HG03565 (cell line): ENCODE measurements at regions not wholly inside any gene's neighbourhood (a gene's known extent, or its start where the extent isn't known, plus 50 kb on each side); places are given as distances from the start of the nearest gene placed in this dataset.

Experiments used
- ATAC-seq: cut with Tn5 transposase; IDR thresholded peaks from one replicate; pipeline ENCODE4 v1.9.1; 2021; ENCODE audit warnings: mild to moderate bottlenecking, moderate library complexity; ENCODE audit not compliant: unreplicated experiment

DNA sequence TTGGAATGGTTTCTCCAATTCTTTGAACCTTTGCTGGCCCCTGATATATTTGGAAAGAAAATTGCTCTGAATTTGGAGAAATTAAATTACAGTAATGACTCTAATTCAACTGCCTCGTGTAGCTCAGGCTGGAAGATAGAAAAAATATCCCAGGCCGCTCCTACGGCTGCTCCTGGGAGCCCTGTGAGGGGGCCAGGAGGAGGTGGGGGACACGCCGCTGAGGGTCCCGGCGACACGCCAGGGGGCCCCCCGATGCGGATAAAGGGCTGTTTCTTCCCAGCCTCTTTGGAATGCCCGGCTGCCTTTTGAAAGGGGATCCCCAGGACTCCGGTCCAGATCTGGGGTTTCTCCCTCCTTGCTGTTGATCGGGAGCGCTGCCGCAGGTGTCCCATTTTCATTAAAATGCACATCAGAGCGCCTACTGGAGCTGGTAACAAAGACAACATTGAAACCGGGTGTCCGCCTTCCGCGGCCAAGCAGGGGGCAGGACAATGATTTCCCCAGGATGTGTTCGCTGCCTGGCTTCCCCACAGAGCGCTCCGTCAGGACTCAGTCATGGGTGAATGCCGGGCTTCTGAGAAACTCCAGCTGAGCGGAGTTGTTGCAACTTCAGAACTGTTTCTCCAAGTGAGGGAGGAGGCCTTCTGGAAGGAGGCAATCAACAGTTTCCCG lies 200.1 kb upstream of the KBTBD8 start:
- no peak for ATAC-seq

GRCh38 chr3:66800941-66801545 lies 197.1 kb upstream of the KBTBD8 start:
- no peak for ATAC-seq

DNA sequence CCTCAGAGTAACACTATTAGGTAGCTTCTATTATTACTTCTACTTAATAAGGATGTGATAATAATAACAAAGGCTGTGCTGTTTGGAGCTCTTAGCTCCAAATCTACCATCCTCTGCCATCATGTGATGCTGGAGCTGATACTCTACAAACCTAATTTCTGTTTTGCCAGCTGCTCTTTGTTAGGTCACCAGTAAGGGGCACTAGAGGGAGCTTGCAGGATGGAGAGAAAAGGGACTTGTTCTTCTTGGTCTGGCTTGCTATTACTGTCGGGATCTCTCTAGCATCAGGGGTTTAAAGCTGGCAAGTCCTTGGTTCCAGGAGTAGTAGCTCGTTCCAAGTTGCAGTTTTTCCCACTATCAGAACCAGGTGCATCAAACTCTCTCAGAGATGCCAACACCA lies 194.9 kb upstream of the KBTBD8 start:
- no peak for ATAC-seq

DNA sequence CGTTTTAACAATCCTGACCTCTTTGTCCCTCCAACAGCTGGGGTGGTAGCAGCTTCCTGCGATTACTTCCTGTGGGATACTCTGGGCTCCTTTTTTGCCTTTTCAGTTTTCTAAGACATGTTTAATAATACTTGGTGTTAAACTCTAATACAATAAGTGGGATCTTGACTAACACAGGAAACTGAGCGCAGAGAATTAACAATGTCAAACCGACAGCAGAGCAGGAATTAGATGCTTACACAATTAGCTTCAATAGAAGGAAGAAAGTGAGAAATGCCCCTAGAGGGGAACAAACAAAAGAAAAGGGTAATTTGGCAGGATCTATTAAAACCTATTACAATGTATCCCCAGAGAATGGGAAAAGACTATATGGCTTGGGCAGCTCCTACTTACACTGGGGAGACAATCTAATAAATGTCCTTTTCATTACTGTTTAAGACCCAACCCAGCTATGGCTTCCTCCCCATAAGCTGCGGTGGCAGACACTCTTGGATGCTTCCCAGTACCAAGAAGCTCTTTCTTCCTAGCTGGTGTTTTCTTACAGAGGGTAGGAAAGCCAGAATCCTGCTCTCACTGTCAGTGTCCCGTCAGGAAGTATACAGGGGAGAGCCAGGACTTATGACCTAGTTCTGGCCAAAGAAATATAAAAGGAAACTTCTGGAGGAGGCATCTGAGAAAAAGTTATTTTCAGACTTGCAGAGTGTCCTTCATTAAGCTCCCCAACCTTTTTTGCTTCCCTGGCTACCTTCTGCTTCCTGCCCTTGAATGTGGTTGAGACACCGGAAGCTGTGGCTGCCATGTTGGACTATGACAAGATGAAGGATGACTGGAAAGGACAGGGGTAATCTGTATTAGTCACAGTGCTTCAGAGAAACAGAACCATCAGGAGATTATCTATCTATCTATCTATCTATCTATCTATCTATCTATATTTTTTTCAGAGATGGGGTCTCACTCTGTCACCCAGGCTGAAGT lies 194.1 kb upstream of the KBTBD8 start:
- ATAC-seq = no peak

DNA sequence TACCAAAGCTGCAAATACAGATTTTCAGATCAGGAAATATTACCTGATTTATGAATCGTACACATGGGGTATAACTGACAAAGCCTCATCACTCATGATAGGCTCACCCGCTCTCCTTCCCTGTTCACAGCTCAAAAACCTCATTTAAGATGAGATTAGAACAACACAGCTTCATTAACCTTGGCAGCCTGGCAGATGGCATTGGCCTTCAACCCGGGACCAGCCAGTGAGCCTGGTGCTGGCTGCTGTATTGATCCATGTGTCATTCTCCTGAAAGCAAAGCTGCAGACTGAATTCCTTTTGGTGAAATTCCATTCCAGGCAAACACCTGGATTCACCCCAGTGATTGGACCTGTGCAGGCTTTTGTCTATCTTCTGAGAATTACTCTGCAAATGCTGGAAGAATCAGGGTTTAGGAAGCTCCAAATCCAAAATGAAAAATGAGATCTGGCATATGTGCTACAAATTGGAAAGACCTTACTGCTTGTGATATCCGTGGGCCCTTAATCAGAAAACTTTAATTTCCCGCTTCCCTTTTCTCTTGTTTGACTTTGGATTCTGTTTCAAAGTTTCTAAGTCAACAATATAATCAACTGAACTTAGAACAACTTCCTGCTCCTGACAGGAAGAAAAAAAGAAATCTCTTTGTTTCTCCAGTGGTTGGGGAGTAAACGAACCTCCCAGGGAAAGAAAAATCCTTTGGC lies 189.1 kb upstream of the KBTBD8 start:
- ATAC-seq = no peak

DNA sequence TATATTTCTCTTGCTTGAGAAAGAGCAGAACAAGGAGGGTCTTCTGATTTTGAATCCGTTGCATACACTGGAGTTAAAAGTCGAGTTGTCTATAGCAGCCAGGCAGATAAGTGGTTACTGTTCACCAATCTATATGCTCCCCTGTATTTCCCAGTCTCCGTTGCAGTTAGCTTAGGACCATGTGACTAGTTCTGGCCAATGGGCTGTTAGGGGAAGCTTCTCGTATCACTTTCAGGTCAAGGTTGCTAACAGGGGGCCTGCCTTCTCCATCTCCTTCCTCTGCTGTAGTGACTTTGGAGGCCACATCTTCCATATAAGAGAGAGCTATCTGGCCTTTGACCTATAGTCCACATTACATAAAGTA lies 188.5 kb upstream of the KBTBD8 start:
- ATAC-seq = no peak

DNA sequence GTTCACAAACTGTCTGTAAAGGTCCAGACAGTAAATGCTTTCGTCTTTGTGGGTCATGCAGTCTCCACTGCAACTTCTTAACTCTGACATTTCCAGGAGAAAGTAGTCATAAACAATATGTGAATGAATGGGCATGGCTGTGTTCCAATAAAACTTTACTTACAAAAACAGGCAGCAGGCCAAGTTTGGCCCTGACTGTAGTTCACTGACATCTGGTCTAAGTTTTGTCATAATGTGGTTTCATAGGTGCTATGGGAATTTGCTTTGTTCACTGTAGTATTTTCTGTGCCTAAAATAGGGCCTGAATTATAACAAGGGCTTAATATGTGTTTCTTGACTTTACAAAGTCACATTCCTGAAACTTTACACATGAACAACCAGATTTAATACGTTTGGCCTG lies 186.0 kb upstream of the KBTBD8 start:
- no peak for ATAC-seq

DNA sequence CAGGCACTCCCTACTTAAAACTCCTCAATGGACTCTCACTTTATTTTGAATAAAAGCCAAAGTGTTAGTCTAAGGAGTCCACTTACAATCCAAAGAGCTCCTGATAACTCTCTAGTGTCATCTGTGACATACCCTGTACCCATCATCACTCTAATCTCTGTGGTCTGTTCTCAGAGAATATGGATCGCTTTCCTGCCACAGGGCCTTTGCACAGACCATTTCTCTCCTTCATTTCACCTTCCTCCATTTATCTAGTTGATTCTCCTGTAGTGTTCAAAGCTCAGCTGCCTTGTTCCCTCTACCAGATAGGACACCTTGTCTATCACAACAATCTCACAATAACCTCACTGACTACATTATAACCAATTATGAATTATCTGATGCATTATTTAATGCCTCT lies 185.4 kb upstream of the KBTBD8 start:
- ATAC-seq = no peak

GRCh38 chr3:66816090-66816761 lies 181.9 kb upstream of the KBTBD8 start:
- ATAC-seq = peak; percentile 80

DNA sequence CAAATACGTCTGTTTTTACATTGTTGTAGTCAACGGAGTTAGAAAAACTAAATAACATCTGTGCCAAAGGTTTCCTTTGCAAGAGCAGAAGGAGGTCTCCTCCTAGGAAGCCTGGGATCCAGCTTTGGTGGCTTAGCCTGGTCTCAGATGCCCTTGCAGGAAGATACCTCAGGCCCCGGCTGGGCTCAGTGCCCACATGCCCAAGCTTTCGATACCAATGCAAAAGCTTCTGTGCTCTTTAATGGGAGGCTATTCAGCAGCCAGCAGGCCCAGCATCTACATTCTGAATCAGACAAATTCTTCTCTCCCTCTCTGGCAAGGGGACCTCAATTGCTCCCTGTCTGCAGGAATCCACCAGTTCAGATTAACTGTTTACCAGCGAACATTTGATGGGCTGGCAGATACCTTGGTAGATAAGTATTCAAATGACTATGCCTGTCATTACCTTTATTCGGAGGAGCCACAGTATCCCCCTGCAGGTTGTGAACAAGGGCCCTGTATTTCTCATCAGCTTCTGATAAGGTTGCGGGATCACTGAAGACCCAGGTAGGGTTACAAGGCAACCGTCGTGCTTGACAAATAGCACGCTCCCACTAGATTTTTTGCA lies 180.1 kb upstream of the KBTBD8 start:
- ATAC-seq = no peak

- ATAC-seq = no peak
These were observed 178.1 kb upstream of the KBTBD8 start for GRCh38 chr3:66819993-66820501.

GRCh38 chr3:66822186-66823008 lies 175.7 kb upstream of the KBTBD8 start:
- ATAC-seq = peak; percentile 91

DNA sequence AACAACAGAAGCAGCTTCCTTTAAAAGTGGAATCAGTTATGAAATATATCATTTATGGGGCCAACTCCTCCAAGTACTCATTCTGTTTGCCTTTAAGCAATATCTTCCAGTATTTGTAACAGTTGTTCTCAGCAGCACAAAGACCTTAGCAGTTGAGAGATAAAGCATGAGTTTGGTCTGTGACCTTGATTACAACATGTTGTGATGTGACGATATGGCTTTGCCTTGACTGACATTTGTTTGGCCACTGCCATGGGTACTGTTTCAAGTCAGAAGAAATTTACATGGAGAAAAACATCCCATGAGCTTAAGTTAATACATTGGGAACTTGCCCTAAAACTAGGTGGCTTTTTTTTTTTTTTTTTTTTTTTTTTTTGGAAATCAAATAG lies 175.1 kb upstream of the KBTBD8 start:
- ATAC-seq = no peak

DNA sequence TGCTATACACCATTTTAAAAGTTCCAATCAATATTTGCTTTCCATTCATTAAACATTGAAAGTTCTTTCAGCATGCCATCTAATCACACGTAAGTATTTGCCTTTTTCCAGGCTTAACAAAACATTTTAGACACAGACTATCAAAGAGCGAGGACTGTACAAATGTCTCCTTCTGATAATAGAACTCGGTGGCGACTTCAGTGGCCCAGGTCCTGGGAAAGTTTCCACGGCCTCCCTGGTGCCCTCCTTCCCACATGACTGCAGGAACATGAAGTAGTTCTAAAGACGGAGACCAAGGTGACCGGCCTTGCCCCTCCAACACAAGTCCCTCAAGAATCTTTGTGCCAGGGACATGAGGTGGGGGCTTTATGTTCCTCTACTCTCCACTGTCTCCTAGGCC lies 174.6 kb upstream of the KBTBD8 start:
- no peak for ATAC-seq

DNA sequence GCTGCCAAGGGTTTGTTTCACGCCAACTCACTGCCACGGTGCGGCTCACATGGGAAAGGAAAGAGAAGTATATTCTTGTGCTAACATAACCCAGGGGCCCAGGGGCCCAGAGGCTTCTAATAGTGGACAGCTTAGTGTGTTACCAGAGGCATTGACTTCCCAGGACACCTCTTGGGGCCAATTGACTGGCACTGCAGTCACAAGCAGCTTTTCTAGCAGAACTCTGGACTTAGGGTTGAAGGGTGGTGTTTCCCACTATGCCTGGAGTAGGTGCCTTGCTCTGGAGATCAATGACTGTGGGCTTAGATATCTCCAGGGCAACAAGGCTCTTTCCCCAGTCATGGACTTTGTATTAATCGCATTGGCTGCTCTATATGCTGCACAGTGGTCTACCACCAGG lies 172.7 kb upstream of the KBTBD8 start:
- no peak for ATAC-seq

DNA sequence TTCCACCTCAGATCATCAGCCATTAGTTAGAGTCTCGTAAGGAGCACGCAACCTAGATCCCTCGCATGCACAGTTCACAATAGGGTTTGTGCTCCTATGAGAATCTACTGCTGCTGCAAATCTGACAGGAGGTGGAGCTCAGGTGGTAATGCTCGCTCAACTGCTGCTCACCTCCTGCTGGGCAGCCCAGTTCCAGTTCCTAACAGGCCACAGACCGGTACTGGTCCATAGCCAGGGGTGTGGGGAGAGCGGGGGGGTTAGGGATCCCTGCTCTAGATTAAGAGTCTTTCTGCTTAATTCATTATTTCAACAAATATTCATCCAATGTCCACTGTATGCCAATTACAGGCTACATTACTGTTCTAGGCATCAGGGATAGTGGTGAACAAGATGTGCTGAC lies 170.4 kb upstream of the KBTBD8 start:
- ATAC-seq = no peak

GRCh38 chr3:66828303-66828702 lies 169.8 kb upstream of the KBTBD8 start:
- no peak for ATAC-seq

DNA sequence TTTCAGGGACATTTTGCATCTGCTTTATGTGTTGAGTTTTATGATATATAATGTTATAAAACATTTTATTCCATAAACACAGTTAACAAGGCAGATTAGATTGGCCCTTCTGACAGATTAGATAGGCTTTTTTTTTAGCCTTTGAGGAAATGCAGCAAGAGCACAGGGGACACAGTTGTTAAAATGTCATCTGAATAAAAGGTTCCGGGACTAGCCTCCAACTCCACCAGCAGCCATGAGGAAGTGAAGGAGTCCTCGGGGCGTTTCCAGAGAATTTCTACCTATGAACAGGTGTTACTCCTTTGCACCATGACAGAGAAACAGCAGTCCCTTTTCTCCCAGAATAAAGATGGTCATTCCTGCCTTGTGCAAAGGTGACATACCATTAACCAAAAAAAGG lies 167.8 kb upstream of the KBTBD8 start:
- no peak for ATAC-seq

GRCh38 chr3:66831931-66832330 lies 166.2 kb upstream of the KBTBD8 start:
- no peak for ATAC-seq
